Kidney epithelial cell (primary cell): ENCODE measurements at regions not wholly inside any gene's neighbourhood (a gene's known extent, or its start where the extent isn't known, plus 50 kb on each side); places are given as distances from the start of the nearest gene placed in this dataset.
A peak's percentile ranks its signal among the peaks of the same experiment; 100 is the strongest.
"Not testable (repeated sequence)": the region's sequence is repeated elsewhere in the genome, so short reads cannot be mapped to it uniquely, and the experiment has no call there.

Experiments
- DNase-seq: peaks from one replicate; pipeline ENCODE4 v3.0.0-alpha.2; 2010; ENCODE audit warnings: low read depth
- H3K27me3 ChIP-seq: 2 replicates; pipeline ENCODE4 v1.6.0; 2011; ENCODE audit warnings: low read length; ENCODE audit not compliant: control insufficient read depth, insufficient read depth
- H3K36me3 ChIP-seq: 2 replicates; pipeline ENCODE4 v1.5.1; 2011; ENCODE audit warnings: low read length; ENCODE audit not compliant: control insufficient read depth, insufficient read depth
- H3K4me3 ChIP-seq: 2 replicates; pipeline ENCODE4 v1.5.1; 2011; ENCODE audit warnings: low read depth, mild to moderate bottlenecking, control low read depth, low read length

DNA sequence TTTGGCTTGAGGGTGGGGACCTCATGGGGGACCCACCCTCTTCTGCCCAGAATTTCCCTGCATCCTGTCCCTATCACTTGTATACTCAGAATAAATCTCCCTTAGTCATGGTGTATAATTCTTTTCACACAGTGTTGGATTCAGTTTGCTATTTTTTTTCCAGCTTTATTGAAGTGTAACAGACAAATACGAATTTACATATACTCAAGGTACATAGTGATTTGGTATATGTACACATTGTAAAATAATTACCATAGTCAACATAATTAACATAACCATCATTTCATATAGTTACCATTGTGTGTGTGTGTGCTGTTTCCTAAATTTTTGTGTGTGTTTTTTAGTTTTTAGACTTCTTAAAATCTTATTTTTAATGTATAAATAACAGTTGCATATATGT lies 269.9 kb downstream of the CNTNAP3 start:
- DNase-seq, H3K4me3 ChIP-seq, H3K36me3 ChIP-seq, H3K27me3 ChIP-seq: not testable (repeated sequence)

DNA sequence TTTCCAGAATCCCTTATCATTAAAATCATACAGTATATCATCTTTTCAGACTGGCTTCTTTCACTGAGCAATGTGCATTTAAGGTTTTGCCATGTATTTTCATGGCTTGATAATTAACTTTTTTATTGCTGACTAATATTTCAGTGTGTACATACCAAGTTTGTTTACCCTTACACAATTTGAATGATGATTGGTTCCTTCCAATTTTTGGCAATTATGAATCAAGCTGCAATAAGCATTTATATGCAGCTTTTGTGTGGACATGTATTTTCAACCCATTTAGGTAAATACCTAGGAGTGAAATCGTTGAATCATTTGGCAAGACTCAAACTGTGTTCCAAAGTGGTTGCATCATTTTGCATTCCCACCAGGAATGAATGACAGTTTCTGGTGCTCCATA lies 272.8 kb downstream of the CNTNAP3 start:
- not testable (repeated sequence) for H3K4me3 ChIP-seq, H3K27me3 ChIP-seq, H3K36me3 ChIP-seq, DNase-seq

DNA sequence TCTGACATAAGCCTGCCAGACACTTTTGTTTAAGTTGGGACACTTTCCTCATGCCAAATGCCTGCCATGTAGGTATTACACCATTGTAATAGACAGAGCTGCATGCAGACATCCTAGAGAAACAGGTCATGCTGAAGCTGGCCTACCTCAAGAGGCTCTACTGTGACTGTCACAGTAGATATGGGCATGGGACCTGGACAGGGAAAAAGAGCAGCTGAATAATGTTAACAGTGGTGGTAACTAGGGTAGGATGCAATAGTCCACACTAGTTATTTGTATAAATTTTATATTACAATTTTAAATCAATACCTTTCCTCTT lies 273.2 kb downstream of the CNTNAP3 start:
- H3K4me3 ChIP-seq, H3K27me3 ChIP-seq, DNase-seq, H3K36me3 ChIP-seq: not testable (repeated sequence)

DNA sequence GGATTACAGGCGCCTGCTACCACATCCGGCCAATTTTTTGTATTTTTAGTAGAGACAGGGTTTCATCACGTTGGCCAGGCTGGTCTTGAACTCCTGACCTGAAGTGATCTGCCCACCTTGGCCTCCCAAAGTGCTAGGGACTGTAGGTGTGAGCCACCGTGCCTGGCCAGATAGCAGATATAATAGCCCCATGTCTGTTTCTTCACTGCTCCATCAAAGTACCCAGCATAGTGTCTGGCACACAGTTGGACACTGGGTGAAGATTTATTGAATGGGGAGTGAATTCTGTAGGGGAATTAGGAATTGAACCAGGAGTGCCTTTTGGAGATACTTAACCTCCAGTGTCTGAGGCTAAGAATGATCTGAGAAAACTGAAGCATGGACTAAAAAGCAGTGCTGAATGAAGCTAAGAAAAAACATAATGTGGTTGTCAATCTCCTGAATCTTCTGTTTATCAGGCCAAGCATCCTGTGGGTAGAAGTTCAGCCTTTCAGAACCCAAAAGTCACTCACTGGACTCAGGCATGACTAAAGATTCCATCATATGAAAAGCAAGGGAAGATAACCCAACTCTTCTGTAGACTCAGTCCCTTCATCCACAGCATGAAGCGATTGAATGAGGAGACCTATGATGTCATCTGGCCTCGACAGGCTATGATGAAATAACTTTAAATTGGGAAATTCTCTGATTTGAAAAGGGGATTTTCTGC lies 273.7 kb downstream of the CNTNAP3 start:
- not testable (repeated sequence) for DNase-seq, H3K27me3 ChIP-seq, H3K4me3 ChIP-seq, H3K36me3 ChIP-seq

DNA sequence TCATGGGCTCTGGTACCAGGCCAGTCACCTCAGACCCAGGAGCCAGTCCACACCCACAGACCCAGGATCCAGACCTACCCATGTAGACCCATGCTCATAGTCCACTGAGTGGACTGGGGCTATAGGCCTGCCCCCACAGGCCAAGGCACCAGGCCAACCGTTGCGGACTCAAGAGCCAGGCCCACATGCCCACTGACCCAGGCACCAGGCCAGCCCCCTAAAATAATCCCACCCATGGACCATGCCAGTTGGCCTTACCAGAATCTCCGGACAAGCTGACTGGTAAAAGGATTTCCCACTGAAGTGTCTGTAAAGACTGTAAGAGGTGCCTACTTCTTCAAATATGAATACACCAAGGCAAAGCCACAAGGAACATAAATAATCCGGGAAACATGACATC lies 278.2 kb downstream of the CNTNAP3 start:
- H3K4me3 ChIP-seq, H3K27me3 ChIP-seq, H3K36me3 ChIP-seq, DNase-seq: not testable (repeated sequence)

DNA sequence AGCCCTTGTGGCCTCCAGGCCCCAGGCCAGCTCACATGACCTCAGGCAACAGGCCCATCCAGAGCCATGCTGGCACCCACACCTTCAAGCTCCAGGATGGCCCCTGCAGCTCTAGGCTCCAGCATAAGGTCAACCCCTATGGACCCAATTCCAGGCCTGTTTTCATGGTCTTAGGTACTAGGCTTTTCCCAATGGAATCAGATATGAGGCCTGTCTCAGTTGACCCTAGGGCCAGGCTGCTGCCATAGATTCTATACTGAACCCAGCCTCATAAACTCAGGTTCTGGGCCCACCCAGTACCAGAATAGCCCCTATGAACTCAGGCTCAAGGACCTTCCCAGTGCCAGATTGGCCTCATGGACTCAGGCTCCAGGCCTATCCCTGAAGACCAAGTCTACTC lies 278.6 kb downstream of the CNTNAP3 start:
- not testable (repeated sequence) for H3K27me3 ChIP-seq, H3K36me3 ChIP-seq, H3K4me3 ChIP-seq, DNase-seq

DNA sequence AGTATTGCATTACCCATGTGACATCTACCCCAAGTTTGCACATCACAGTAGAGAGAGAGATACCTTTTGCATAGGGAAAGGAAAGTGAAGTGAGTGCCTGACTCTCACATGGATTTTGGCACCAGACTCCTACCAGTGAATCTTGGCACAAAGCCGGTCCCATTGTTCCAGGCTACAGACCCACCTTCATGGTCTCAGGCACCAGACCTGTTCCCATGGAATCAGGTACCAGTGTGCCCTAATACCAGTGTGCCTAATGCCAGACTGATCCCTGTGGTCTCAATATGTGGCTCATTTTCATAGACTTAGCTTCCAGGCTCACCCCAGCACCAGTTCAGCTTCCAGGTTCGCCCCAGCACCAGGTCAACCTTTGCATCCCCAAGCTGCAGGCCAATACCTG lies 279.1 kb downstream of the CNTNAP3 start:
- not testable (repeated sequence) for H3K36me3 ChIP-seq, H3K27me3 ChIP-seq, H3K4me3 ChIP-seq, DNase-seq

DNA sequence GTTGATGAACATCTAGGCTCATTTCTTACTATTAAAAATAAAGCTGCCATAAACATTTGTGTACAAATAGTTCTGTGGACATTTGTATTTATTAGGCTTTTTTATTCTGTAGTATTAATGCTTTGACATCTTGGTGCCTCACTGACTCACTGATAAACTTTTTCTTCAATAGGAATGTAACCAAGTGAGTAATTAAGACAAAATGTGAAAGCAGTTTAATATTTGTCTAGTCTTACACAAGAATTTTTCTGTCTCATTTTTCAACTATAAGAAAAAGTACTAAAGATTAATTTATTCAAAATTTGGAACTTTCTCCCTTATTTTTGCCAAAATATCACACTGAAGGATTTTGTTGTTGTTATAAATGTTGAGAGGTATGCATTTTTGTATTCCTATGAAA lies 282.2 kb downstream of the CNTNAP3 start:
- peak; percentile 28 for DNase-seq
- not testable (repeated sequence) for H3K36me3 ChIP-seq, H3K4me3 ChIP-seq, H3K27me3 ChIP-seq

DNA sequence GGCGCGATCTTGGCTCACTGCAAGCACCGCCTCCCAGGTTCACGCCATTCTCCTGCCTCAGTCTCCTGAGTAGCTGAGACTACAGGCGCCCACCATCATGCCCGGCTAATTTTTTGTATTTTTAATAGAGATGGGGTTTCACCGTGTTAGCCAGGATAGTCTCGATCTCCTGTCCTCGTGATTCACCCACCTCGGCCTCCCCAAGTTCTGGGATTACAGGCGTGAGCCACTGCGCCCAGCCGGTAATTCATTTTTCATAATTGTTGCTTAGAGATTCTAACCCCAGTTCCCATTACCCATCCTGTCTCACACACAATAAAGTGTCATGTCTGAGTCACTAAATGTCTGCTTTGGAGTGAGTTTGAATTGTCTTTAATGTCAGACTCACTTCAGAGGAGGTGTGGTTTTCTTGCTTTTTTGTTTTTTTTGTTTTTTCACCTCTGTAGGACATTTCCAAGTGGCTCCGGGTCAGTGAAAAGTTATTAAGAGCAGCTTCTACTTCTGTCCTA lies 281.2 kb upstream of the FAM240B start:
- H3K4me3 ChIP-seq, H3K27me3 ChIP-seq, H3K36me3 ChIP-seq: not testable (repeated sequence)
- DNase-seq, result peak; percentile 10

DNA sequence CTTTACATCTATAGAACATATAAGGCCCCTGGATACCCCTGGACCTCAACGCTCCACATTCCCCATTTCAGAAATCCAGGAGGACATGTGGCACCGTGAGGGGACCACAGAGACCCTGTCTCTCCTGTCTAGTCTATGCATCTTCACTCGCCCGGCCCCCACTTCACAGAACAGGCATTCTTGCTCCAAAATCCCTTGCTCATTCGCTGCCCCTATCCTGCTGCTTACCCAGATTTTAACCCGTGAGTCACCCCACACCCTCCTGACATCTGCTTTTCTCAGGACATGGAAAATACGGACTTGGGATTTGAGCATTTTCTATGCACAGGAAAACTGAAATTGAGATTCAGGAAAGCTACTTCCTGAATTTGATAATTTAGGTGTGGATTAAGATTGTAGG lies 279.3 kb upstream of the FAM240B start:
- H3K36me3 ChIP-seq, DNase-seq, H3K27me3 ChIP-seq, H3K4me3 ChIP-seq: not testable (repeated sequence)

DNA sequence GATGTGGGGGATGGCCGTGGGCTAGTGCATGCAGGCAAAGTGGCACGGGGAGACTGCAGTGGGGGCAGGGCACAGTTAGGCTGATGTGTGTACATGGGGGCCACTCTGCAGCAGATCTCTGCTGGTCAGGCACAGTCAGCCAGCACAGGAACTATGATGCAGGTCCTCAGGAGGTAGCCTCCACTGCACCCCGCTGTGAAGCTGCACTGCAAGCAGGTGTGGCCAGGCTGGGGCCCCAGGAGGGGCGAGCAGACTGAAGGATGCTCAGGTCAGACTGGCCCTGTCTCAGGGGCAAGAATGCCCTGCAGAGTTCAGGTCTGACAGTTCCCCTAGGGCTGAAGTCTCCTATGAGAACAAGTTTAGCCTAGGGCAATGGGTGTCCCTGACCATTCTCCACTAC lies 273.8 kb upstream of the FAM240B start:
- not testable (repeated sequence) for H3K36me3 ChIP-seq, H3K4me3 ChIP-seq, H3K27me3 ChIP-seq, DNase-seq

DNA sequence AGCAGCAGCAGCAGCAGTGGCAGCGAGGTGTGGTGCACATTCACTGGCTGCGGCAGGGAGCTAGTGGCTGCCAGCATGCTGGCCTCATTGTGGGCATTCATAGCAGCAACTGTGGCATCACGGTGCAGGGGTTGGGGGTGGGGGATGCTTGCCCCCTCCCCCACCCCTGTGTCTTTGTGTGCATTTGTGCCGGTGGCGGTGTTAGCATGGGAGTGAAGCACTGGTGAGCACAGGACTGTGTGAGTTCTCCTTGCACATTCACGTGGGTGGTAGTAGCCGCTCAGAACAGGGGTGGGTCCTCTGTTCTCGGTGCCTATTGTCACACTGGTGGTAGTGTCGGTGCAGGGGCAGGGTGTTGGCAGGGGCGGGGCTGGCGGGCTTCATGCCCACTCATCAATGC lies 273.2 kb upstream of the FAM240B start:
- H3K27me3 ChIP-seq, H3K4me3 ChIP-seq, DNase-seq, H3K36me3 ChIP-seq: not testable (repeated sequence)

DNA sequence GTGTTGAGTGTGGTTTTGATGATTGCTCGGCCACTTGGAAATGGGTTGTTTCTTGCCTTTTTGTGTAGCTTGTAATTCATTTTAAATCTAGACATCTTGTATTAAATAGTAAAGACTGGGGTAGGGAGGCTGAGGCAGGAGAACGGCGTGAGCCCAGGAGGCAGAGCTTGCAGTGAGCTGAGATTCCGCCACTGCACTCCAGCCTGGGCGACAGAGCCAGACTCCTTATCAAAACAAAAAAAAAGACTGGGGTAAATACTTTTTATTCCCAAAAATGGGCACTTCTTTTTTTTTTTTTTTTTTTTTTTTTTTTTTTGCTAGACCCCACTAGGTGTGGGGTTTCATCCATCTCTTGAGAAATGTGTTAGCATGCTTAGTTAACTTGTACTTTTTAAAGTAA lies 258.8 kb upstream of the FAM240B start:
- not testable (repeated sequence) for DNase-seq, H3K27me3 ChIP-seq, H3K36me3 ChIP-seq, H3K4me3 ChIP-seq

DNA sequence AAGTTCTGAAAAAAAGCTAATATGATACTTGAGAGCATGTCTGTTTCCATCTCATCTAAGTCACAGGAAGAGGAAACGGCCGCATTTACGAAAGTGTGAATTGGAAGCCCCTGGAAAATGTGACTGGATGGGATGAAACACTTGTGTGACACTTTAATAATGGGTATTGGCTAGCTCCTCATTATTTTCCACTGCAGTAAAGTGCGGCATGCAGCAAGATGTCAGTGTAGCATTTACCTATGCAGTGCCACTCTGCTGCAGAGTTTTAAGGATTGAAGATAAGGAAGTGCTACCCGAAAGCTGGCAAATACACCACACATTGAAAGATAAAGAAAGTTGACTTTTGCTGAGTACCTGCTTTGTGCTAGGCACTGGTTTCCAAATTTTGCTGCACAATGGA lies 249.5 kb upstream of the FAM240B start:
- H3K4me3 ChIP-seq, H3K36me3 ChIP-seq, H3K27me3 ChIP-seq, DNase-seq: not testable (repeated sequence)

DNA sequence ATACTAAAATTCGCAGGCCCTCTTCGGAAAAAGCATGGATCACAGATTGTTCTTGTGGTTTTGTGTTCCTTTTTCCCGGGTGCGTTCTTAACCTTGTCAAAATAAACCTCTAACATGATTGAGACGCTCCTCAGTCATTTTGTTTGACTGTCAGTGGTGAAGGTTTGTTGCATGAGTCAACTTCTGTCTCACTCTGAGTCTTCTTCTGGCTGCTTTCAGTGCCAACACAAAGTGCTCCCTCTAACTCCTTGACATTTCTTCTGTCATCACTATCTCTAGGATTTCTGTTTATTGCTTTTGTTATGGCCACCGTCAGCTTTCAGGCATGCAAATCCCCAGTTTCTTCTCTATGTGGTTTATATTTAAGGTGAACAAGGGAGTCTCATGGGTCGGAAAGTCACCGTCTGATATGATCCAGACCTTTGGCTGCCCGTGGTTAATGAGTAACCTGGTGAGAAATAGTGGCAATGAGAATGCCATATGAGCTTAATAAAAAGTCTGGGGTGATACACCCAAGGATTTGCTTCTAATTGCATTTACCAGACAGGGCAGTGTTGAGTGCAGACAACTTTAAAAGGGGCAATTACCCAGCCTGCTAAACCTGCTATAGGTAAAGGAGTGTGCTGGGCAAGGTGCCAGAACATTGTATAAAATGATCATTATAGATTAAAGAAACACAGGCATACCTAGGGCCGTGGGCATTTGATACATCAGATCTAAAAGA lies 248.9 kb upstream of the FAM240B start:
- not testable (repeated sequence) for DNase-seq, H3K36me3 ChIP-seq, H3K4me3 ChIP-seq, H3K27me3 ChIP-seq
